RKO (cell line): ENCODE measurements at regions not wholly inside any gene's neighbourhood (a gene's known extent, or its start where the extent isn't known, plus 50 kb on each side); places are given as distances from the start of the nearest gene placed in this dataset.
"Not testable (repeated sequence)": the region's sequence is repeated elsewhere in the genome, so short reads cannot be mapped to it uniquely, and the experiment has no call there.

Experiments
- DNase-seq: peaks from one replicate; pipeline ENCODE4 v3.0.0-alpha.2; 2016; ENCODE audit warnings: low spot score

DNA sequence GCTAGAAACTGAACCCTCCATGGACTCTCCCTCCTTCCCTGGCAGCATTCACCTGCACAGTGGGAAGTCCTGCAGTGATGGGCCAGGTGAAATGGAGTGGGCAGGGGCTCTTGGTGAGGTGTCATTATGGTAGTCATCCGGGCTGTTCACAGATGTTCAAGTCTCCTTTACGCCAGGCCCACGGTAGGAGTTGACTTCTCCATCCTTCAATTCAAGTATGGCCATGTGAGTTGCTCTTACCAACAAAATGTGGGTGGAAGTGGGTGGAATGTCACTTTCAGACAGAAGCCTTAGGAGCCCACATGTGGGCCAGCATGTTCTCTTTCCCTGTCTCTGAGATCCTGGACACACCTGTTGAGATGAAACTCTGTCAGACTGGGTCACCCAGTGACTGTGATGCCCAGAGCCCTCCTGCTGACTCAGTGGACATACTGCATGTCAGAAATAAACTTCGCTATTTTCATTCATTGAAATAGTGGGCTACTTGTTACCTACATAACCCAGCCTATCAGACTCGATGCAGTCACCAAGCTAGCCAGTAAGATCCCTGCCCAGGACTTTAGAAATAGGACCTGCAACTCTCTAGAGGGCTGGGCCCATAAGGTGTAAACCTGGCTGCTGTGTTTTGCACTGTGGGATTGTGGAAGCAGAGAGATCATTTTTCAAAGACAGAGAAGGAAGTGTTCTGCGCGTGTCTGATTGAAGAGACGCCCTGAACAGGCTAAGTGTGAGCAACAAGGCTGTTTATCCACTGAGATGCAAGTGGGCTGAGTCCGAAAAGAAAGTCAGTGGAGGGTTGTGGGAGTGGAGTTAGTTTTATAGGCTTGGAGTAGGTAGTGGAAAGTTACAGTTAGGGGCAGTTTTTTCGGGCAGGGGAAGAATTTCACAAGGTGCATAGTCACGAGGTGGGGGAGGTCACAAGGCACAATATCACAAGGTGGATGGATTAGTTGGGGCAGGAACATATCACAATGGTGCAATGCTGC, 174.4 kb downstream of the TRIM43 start:
- DNase-seq, result not testable (repeated sequence)

DNA sequence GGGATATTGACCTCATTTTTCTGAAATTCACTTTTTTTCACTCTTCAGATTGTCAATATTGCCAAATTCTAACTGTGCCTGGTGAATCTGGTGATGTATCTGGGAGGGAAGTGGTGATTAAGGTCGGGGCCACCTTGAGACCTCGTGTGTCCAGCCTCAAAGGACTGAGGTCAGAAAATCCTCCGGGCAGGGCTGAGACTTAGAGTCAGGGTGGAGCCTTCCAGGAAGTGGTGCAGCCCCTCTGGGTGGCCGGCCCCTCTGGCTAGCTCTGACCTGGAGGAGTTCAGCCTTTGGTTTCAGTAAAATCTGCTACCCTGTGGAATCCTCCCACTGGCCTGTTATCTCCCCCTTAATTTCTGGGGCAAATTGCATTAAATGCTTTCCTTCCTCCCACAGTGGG, 175.7 kb downstream of the TRIM43 start:
- DNase-seq, result not testable (repeated sequence)

DNA sequence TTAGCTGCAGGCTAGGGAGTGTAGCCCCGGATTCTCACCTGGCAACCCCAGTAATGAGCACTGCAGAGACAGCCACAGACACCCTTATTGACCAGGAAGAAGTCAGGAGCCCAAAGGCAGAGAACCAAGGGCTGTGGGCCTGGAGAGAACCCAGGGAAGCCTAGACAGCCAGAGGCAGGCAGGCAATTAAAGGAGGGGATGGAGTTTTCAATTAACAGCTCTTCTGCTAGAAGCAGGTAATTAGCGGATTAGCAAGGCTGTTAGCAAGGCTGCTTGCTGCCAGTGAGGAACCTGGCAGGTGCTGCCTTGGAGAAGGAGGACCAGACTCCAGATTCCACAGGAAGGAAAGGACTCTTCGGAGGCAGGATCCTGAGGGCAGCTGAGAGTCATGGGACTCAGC, 176.1 kb downstream of the TRIM43 start:
- DNase-seq, result not testable (repeated sequence)

DNA sequence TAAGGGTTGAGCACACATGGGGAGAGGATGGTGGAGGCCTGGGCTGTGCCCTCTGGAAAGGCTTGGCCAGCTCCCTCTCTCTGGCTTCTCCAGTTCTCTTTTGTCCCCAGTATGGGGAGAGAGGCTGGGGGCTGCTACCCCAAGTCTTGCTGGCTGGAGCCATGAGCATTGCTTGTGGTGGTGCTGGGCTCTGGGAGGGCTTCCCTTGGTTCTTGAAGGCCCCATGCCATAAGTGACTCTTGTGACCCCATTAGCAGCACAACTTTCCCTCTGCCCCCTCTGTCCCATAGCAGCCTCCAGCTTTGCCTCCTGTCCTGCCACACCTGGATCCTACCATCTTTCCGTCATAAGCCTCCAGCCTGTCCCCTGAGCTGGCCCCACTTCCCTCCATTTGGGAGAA, 177.5 kb downstream of the TRIM43 start:
- DNase-seq, result not testable (repeated sequence)

DNA sequence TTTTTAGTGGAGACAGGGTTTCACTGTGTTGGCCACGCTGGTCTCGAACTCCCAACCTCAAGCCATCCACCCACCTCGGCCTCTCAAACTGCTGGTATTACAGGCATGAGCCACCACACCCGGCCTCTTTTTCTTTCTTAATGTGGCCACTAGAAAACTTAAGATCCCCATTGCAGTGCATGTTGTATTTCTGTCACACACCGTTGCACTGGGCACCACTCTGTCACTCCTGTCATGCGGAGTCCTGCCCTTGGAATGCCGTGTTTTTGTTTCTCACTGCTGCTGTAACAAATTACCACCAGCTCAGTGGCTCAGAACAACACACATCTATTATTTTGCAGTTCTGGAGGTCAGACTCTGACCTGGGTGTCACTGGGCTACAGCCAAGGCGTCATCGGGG, 178.9 kb downstream of the TRIM43 start:
- not testable (repeated sequence) for DNase-seq

DNA sequence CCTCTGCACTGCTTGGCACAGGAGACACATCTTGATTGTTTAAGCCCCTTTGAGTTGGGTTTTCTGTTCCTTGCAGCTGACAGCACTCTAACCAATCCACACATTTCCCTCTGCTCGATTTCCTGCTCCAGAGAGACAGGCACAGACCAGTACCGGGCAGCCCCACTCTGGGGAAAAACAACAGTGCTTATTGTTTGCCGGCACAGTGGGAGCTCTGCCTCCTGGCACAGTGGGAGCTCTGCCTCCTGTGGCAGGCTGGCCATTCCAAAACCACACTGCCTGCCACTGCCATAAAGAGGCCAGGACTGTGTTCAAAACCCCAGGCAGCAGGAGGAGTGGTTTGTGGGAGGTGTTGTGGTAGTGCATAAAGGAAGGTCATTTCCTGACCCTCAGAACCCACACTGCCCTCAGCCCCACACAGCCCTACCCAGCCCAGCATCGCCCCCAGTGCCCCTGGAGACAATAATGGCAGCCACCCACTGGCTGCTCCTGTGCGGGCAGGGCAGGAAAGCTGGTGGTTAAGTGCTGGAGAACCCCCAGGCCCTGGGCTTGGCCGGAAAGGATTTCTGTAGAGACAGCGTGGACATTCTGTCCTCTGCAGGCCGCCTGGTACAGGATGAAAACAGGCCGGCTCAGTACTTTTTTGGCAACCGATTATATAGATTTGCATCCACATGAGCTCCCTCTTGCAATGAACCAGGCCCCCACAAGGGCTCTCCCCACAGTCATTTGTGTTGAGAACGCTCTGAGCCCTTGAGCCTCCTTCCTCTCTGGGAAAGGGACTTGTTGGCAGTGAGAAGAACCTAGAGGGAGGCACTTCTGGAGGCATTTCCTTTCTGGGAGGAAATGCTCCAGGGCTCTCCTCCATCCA, 182.8 kb downstream of the TRIM43 start:
- DNase-seq, result not testable (repeated sequence)

DNA sequence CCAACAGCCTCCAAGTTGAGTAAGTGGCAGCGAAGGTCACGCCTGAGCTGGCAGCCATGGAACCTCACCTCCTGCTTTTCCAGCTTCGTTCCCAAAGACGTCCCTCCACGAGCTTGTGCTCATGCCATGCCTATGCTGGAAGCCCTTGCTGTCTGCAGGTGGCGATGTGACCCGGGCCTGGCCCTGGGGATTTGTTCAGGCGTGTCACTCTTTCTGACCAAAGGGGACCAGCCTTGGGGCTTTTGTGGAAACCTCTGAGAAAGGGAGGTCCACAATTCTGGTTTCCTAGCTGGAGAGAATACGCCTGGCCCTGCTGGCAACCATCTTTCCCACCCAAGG, 183.4 kb downstream of the TRIM43 start:
- DNase-seq, result not testable (repeated sequence)
